ENCODE measurements at regions not wholly inside any gene's neighbourhood (a gene's known extent, or its start where the extent isn't known, plus 50 kb on each side); places are given as distances from the start of the nearest gene placed in this dataset.

DNA sequence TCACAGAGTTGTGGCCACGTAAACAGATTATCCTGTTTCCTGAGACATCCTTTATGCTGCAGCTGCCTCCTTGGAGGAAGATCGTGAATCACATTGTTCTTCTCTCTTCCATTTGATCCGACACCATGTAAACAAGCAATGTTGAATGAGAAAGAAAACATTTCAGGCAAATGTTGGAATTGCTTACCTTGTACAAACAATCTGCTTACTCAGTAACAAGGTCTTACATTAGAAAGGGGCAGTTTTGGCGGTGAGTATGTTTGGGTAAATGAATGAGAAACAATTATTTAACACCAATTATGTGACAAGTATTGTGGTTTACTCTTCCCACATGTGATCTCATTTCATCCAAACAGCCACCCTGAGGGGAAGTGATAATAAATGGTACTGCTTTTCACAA, 637.8 kb downstream of the RAB28 start:
- TF ChIP-seq CTCF (IDR thresholded peaks at IDR 0.05) (no peak), POLR2A (IDR thresholded peaks at IDR 0.05) (no peak)
